NCI-H345 treated with DMSO at 0.1 percent for 48 hours (cell line): ENCODE measurements at regions not wholly inside any gene's neighbourhood (a gene's known extent, or its start where the extent isn't known, plus 50 kb on each side); places are given as distances from the start of the nearest gene placed in this dataset.
A peak's percentile ranks its signal among the peaks of the same experiment; 100 is the strongest.

Experiments
- DNase-seq: peaks from one replicate; lab custom pipeline; 2025; ENCODE audit not compliant: unreplicated experiment; lab: John Stamatoyannopoulos, UW

DNA sequence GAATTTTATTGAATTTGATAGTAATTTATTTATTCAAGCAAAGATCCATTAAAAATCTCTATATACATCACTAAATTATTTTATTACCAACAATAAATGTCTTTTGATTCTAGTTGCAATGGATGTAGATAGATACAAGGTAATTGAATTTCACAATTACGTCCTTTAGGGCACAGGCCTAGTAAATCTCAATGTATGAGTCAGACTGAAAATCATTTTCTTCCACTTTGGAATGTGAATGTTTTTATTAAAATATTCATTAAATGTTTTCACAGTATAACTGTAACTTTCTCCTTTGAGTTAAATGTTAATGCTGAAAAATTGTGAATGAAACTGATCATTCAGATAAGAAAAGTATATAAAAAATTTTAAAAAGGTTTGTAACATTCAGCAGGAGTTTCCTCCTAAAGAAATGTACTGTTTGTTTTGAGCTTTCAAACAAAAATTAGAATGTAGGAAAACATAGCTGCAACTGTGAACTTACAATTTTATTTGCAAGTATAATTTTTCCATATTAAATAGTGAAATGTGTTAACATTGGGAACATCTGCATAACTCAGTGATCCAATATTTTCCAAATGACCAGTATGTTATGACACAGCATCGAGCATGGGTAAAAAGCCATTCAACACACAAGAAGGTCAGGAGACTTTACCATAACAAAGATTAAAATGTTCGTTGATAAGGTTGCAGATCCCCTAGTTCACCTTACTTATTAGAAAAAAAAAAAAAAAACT, 663.7 kb downstream of the METTL4 start:
- DNase-seq, result no peak

DNA sequence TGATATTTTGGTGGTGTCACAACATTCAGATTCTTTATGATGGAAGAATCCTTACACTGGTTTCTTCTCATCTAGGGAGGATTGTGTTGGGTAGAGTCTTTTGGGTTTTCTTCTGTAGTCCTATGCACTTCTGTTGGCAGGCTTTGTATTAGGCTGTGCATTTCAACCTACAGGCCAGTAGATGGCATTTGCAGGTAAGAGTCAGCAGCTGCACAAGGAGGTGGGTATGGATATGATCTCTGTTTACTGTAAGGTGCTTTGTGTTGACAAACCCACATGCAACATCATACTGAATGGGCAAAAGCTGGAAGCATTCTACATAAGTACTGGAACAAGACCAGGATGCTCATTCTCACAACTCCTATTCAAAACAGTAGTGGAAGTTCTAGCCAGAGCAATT, 656.8 kb downstream of the METTL4 start:
- peak; percentile 4 for DNase-seq

DNA sequence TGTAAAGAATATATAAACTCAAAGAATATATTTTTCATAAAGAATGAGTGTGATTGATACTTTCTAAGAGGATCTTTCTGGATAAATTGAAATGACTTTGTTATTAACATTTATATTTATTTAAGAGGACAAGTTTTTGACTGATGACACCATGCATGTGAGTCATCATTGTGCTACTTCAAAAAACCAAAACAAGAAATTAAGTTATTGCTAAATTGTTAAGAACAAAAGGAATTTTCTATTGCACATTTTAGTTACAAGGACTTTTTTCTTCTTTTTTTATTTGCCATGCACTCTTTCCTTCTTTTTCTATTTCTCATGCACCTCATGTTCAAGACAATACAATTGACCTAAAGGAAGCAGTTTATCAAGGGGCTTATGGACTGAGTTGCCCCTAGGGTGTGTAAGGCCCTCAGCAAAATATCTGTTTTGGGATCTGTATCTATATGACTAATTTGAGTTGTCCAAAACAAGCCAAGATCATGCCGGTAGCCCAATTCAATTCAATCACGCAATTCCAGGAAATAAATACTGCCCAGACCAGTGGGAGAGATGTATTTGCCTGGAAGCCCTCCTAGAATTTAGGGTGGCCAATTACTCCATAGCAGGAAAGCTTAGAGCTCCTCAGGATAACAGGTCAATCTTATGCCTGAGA, 654.3 kb downstream of the METTL4 start:
- DNase-seq, result no peak

DNA sequence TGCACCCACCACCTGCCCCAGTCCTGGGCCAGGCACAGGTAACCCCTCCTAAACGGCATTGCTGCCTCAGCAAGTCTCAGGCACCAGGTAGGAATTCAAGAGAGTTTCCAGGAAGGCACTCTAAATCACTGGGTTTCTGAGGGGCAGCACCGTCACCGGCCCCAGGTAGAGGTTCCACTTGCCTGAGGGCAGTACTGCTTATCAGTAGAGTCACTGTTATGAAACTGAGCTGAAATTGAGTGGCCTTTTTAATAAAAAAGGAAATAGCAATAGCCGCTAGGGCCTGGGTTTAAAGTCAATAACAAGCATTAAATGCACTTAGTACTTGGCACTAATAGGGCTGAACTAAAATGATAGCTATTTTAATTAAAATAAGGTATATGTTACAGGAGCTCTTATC, 653.7 kb downstream of the METTL4 start:
- DNase-seq, result no peak

DNA sequence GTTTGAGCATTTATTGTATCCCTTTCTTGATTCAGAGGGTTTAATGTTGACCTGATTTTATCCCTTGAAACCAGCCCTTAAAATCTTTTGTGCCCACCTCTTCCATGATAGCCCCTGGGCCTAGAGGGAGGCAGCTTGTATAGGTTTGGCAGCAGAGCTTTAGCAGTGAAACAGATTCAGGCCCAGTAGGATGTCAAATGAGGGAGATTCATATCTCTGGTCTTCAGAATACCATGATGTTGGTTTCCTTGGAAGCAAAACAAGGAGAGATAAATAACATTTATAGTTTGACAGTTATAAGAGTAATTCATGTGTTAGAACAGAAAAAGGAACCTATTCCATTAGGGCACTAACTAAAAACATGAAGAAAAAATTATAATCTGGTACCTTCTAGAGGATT, 649.2 kb downstream of the METTL4 start:
- DNase-seq, result no peak

DNA sequence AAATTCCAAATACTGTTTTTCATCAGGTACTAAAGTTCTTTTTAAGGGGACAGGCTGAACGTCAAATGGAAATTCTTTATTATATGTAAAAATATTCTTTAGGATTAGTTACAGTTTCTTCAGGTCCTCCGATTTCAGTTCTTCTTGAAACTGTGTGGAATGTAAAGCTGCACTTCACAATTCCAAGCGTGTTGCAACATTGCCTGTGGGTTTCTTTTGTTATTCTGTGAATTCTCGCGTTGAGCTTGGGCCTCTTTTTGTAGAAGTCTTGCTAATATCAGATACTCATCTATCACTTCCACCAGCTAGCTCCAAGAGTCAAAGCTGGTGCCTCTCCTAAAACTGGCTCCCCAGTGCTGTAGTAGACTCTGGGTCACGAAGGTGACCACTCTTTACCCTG, 642.6 kb downstream of the METTL4 start:
- no peak for DNase-seq

DNA sequence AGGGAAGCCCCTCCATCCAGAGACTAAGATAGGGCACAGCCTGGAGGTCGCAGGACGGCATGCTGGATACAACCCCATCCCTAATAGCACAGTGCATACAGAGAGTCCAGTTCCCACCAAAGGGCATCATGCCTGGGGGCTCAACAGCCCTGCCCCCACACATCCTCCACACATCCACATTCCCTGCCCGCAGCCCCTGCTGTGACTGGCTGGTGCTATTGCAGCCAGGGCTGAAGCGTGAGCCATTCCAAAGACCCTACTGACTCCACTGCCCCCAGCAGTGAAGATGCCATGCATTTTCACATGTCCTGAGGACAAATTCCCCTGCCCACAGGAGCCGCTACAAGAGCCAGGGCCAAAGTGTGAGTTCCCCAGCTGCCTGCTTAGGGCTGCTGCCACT, 641.6 kb downstream of the METTL4 start:
- no peak for DNase-seq

DNA sequence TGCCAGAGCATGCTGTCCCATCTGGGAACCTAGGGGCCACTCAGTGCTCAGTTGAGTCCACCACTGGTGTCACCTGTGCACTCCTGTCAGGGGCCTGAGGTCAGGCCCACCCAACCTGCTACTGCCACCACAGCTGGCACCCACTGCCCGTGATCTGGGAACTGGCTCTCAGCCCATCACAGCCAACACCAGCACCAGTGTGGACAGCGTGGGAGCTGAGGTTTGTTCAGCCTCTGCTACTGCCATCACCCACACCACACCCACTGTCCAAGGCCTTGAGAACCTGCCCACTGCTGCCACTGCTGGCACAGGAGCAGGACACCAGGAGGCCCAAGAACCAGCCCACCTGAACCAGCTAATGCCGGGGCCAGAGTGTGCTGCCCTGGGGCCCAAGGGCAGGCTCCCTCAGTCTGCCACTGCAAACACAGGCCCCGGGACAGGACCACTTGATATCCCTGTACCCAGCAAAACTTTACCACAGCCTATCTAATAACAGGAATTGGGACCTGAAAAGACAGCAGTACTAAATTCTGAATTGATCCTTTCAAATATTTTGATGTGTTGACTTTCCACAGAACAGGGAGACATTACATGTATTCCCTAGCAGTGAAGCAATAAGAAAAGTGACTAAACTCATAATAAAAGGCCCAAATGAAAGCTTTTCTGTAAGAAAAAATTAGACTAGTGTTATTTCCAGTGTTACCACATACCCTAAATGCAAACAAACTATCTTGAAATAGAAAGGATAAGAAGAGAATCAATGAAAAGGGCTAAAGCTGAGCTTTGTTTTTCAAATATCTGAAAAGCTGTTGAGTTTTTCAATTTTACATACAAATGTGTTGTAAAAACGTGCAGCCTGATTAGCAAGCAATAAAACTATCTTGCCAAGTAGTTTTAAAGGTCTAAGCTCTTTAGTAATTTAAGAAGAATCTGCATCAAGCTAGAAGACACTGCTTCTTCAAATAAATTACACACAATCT, 640.7 kb downstream of the METTL4 start:
- DNase-seq, result no peak

DNA sequence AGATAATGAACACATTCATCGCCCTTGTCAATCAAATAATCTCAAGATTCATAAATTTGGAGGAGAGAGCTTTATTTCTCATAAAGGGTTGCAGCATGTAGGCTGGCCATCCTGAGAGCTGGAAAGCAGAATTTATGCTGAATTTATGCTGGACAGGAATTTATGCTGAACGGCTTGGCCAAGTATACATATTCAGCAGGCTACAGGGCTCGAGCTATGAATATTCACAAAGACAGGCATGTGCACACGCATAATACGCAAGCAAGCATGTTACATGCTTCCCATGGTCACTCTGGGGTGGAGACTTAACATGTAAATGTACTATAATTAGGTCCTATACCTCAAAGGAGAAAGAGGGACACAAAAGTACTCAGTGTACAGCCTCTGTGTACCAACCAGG, 618.8 kb downstream of the METTL4 start:
- no peak for DNase-seq

DNA sequence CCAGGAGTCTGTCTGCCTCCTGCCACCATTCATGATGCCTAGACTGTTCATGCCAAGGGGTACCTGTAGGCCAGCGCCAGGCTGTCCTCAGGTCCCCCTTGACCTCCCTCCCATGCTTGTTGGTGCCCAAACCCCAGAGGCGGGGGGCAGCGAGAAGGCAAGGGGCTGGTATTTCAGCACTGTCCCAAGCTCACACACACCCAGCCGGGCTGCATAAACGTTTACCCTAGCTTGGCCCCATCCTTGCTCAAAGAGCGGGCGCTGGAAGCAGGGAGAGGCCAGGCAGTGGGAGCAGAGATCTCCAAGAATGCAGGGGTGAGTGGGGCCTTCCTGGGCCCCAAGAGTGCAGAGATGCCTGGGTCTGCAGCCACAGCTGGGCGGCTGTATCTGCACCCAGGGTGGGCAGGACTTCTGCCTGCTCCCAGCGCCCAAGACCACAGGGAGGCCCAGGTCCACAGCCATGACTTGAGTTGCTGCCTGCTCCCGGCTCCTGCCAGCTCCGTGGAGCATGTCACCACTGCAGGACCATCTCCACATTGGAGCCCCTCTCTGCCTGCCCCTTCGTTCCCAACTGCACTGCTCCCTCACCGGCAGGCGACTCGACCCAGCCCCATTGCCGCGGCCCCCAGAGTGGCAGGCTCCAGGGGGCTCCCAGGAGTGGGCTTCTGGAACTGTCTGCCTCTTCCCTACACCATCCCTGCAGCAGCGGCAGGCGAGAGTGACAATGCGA, 616.6 kb downstream of the METTL4 start:
- no peak for DNase-seq

DNA sequence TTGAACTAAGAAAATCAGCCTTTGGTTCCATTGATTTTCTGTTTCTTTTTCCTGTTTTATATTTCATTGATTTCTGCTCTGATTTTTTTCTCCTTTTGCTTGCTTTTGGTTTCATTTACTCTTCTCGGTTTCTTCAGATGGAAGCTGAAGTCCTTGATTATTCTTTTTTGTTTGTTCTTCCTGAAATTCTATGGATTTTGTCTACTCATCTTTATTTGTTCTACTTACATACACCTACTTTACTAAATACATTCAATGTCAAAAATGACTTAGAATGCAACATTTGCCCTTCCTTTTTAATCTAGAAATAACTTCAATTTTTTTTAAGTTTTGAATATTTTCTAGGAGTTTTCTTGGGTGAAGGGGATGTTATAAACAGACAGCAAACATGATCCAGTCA, 612.5 kb downstream of the METTL4 start:
- DNase-seq, result no peak

DNA sequence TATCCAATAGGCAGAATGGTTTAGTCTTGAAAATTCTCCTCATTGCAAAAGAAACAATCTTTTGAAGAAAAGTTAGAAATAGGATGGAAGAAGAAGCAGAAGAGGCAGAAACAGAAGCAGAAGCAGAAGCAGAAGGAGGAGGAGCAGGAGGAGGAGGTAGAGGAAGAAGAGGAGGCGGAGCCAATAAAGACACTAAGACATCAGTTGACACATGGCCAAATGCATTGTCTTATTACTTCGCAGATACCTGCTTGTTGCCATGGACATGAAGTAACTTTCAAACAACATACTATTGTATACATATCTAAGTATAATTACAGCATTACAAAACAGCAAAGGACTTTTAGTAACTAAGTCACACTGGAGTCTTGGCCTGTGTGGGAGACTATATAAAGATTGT, 606.3 kb downstream of the METTL4 start:
- no peak for DNase-seq

DNA sequence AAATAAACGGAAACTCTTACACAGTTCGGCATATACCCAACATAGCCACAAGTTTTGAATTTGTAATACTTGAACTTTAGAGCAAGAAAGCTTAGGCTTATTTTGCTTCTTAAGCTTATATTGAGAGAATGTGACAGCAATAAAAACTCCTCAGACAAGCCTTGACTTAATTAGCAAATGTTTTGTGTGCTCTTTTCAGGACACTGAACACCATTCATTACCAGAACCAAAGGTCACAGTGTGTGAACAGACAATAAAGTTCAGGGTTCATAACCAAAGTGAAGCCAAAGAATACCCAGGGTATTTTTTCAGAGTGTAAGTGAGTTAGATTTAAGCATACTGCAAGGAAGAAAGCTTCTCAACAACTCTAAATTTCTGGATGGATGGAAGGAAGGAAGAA, 605.8 kb downstream of the METTL4 start:
- DNase-seq, result no peak

DNA sequence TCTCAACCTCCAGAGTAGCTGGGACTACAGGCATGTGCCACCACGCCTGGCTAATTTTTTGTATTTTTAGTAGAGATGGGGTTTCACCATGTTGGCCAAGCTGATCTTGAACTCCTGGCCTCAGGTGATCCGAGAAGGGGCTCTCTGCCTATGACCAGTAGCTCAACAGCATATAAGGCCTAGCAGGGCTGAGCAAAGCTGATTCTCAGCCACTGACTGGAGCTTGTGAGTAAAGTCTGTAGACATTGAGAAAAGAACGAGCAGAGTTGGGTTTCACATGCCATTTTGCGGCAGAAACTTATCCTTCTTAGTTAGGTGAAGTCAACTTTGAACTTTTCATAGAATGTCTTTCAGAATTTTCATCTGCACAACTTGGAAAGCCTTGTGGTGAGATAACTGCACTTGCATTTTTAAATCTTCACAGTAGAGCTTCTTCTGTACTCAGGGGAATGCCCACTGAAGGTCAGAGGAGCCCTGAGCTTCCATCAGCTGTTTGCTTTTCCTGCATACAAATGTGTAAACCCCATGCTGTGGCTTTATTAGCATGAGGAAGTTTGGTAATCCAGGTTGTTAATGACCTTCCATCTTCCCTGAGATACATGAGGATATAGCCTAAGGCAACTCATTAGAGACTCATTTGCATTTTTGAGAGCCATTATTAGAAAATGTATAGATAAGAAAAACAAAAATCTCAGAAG, 602.4 kb downstream of the METTL4 start:
- no peak for DNase-seq

DNA sequence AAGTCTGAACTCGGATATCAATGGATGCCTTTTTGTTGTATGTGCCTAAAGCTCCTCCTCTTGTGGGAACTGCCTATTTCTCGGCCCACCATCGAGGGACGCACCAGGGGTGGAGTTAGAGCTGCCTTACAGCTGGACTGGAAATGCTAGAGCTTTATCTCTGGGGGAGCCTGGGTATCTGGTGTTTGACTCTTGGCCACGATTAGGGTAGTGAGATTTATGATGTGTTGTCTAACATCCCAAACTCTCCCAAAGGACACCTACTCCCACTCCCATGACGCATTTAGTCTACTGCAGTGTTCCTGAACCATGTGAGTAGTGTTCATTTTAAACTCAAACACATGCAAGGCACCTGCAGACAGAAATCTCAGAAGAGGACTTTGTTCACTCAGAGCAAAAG, 594.8 kb downstream of the METTL4 start:
- DNase-seq, result no peak

DNA sequence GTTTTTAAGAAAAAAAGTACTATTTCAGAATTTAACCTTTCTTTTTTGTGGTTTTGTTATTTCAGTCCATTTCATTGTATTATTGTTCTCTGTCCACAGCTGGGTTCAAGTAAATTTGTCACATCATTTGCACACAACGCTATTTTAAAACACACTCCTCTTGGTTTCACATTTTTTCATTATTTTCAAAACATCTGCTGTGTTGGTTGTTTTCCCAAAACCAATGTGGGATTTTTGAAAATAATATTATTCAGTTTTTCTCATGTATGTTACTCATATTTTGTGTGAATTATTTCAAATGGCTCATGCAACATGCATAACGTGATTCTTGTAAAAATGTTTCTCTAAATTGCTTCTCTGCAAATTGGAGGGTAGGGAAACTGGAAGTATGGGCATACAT, 589.2 kb downstream of the METTL4 start:
- no peak for DNase-seq

DNA sequence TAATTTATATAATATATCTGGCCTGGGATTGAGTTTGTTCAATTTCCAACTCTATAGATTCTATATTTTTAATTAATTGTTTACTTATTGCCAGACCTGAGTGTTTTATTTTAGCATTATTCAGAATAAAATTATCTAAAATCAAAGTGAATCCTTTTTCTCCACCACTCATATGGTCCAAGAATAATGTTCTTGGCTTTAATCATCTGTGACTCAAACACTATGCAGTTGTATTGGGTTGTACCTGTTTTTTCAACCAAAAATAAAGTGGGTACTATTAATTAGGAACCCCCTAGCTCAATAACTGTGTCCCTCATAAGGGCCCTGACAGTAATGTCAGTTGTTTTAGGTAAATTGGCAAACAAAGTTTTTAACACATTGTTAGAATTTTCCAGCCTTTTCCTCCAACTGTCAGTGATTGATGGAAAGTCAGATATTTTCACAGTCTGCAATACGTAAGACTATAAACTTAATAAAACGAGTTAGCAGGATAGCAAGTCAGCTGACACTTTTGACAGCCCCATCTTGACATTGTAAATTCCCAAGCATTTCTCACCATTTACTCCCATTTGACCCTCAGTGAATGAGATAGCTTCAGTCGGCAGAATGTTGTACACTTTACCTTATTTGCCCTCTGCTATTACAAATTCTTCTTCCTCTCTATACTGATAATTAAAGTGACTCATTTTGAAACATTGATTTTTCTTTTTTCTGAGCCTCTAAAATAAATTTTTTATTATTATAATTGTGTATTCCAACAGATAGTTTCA, 587.4 kb downstream of the METTL4 start:
- no peak for DNase-seq

DNA sequence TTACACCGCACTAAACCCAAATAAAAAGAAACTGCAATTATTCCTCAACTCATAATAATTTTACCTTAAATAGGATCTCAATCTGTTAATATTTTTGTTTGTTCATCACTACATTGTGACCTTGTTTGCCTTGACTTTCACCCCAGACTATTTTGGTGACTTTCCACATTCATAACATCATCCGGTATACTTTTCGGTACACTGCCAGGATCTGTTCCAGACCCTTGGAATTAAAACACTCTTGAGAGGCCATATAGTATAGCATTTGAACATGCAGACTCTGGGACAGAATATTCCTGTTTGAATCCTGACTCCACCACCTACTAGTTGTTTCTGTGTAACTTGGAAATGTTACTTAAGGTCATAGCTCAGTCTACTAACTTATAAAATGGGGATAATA, 577.4 kb downstream of the METTL4 start:
- no peak for DNase-seq

DNA sequence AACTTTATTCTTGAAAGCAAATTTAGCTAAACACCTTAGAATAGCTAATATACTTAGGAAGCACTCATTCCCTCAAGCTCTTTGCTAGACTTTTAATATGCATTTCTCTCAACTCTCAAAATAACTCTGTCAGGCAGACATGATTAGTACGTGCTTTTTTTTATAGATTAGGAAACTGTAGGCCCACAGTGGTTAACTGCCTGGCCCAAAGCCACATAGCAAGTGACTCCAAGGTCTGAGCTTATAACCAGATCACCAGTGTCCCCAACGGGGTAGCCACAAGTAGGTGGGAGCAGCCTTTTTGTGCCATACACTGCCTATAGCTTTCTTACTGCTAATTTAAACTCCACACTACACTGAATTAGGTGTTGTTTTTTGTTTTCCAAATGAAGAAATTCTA, 576.8 kb downstream of the METTL4 start:
- no peak for DNase-seq
